ACC112 (cell line): ENCODE measurements at regions not wholly inside any gene's neighbourhood (a gene's known extent, or its start where the extent isn't known, plus 50 kb on each side); places are given as distances from the start of the nearest gene placed in this dataset.
"Not testable (repeated sequence)": the region's sequence is repeated elsewhere in the genome, so short reads cannot be mapped to it uniquely, and the experiment has no call there.

Experiments used
- H2AFZ ChIP-seq: fragments of 200-600 bp; sonication (generic); one replicate; pipeline ENCODE4 v1.6.0; 2017; ENCODE audit warnings: antibody characterized with exemption, low read length; ENCODE audit not compliant: unreplicated experiment
- H3K27ac ChIP-seq: fragments of 200-600 bp; sonication (generic); 2 replicates; pipeline ENCODE4 v1.5.1; 2014; ENCODE audit warnings: low read depth, mild to moderate bottlenecking, antibody characterized with exemption, low read length, moderate library complexity
- H3K27me3 ChIP-seq: fragments of 200-600 bp; sonication (generic); 2 replicates; pipeline ENCODE4 v1.6.1; 2014; ENCODE audit warnings: mild to moderate bottlenecking, antibody characterized with exemption, low read length, moderate library complexity, mixed read lengths; ENCODE audit not compliant: insufficient read depth
- H3K36me3 ChIP-seq: fragments of 200-600 bp; sonication (generic); 2 replicates; pipeline ENCODE4 v1.6.1; 2016; ENCODE audit warnings: mild to moderate bottlenecking, antibody characterized with exemption, low read length, moderate library complexity, mixed read lengths; ENCODE audit not compliant: insufficient read depth
- H3K4me1 ChIP-seq: fragments of 200-600 bp; sonication (generic); one replicate; pipeline ENCODE4 v1.6.1; 2016; ENCODE audit warnings: low read length, mixed read lengths; ENCODE audit not compliant: insufficient read depth, unreplicated experiment, control insufficient read depth
- H3K4me3 ChIP-seq: fragments of 200-600 bp; sonication (generic); 2 replicates; pipeline ENCODE4 v1.5.1; 2014; ENCODE audit warnings: mild to moderate bottlenecking, low read depth, low read length
- H3K79me2 ChIP-seq: fragments of 200-600 bp; sonication (generic); one replicate; pipeline ENCODE4 v1.6.0; 2016; ENCODE audit warnings: low read length; ENCODE audit not compliant: control insufficient read depth, unreplicated experiment, insufficient read depth

DNA sequence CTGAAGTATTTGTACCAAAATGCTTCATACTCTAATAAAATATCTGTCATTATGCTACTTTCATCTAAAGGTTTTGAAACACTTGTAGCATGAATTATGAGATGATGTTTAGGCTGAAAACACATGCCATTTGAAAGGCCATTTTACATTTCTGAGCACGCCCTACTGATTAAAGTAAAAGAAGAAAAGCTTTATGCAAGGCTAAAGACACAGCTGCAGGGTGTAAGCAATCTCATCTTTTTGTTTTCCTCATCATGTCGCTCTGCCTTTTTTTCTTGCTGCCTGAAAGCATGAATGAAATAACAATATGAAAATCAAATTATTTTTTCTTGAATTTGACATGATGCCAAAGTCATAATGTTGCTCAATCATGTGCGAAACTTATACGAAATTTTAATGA is 148.6 kb upstream of the ARG1 start:
- H3K4me3 ChIP-seq: no peak overlapping the region
- H3K4me1 ChIP-seq: no peaks in the 10 kb centered on the region
- 0 out of 2 replicates have a peak, but pooled peaks cover 6% of the 10 kb centered on the region for H3K27me3 ChIP-seq
- H3K79me2 ChIP-seq: no peaks in the 10 kb centered on the region
- H3K27ac ChIP-seq: no peak overlapping the region
- no peak overlapping the region for H2AFZ ChIP-seq
- H3K36me3 ChIP-seq: no peaks in the 10 kb centered on the region

DNA sequence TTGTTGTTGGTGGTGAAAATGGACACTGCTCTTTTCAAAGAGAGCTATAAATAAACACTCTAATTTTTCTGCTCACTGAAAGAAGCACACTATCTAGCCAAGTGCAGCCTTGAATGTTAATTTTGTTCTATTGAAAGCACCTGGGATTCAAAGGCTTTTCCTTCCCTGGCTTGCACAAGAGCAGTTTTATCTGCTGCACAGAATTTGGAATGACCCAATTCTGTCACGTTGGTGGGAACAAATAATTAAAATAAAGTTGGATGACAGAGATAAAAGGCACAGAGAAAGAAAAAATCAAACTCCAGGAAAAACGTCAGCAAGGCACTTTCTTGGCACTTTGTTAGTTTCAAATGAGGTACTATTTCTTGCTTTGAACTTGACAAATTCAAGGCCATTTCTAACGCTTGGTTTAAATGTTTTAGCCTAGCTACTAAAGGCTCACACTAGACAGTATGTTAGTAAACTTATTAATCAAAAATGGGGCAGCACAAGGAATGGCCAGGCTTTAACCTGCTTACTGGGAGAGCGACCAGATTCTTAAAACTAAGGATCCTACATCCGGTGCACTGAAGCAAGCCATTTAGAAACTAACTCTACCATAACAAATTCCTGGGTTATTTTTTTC is 145.5 kb upstream of the ARG1 start:
- H3K27ac ChIP-seq: no peak overlapping the region
- no peak overlapping the region for H2AFZ ChIP-seq
- no peaks in the 10 kb centered on the region for H3K4me1 ChIP-seq
- H3K27me3 ChIP-seq: peaks cover 3% of the 10 kb centered on the region; the same call in 1 of the 2 replicates
- no peak overlapping the region for H3K4me3 ChIP-seq
- H3K36me3 ChIP-seq: no peaks in the 10 kb centered on the region
- H3K79me2 ChIP-seq: no peaks in the 10 kb centered on the region

DNA sequence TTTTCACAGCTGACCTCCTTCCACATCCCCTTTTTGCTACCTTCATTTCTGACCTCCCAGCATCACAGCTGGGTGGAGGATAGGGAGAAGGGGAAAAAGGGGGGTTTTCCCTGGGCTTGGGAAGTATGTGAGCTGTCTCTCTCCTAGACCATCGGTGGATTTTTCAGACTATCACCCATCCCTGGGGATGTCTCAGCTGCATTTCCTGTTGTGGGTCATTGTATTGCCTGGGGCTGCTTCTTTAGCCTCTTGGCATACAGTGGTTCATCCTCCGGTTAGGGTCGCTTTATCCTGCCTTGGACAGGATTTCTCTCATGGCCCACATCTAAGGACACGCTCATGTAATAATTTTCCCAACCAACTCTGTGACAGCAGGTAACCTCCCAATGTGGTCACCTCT is 142.5 kb upstream of the ARG1 start:
- Histone ChIP-seq H3K27me3 (peaks cover 17% of the 10 kb centered on the region; the same call in 1 of the 2 replicates), H3K79me2 (no peaks in the 10 kb centered on the region), H3K4me1 (no peaks in the 10 kb centered on the region), H2AFZ (no peak overlapping the region), H3K4me3 (no peak overlapping the region), H3K36me3 (no peaks in the 10 kb centered on the region), H3K27ac (no peak overlapping the region)

DNA sequence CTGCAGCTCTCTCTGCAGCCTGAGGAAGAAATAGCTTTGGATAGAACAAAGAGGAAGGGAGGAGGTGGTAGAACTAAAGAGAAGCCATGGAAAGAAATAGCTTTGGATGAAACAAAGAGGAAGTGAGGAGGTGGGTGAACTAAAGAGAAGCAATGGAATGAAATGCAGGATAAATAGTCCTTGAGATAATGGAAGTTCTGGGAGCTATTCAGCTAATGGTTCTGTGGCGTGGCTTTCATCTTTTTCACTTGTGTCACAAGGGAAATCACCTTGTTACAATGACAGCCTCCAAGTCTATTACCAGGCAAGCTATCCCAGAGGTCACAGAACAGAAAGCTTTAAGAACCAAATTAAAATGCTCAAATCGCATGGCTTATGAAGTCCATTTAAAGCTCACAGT is 141.3 kb upstream of the ARG1 start:
- Histone ChIP-seq H3K27ac (no peak overlapping the region), H3K79me2 (no peaks in the 10 kb centered on the region), H2AFZ (no peak overlapping the region), H3K4me3 (no peak overlapping the region), H3K36me3 (no peaks in the 10 kb centered on the region), H3K27me3 (peaks cover 17% of the 10 kb centered on the region; the same call in 1 of the 2 replicates), H3K4me1 (no peaks in the 10 kb centered on the region)

DNA sequence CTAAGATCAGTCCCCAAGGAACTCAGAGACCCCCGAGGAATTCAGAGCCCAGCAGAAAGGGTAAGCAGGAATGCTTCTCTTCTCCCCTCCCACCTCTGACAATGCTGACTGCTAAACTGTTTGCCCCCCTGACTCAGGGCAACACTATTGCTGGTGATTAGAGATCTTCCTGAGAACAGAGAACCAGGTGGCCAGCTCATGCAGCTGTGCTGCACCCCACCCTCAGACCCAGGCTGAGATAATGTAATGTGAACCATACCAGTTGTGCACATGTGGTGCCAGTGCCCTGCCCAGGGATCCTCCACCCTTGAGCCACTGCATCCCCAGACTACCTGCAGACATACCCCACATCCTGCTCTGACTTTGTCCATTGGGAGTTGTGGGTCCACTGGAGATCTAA is 139.1 kb upstream of the ARG1 start:
- no peaks in the 10 kb centered on the region for H3K79me2 ChIP-seq
- peaks cover 25% of the 10 kb centered on the region for H3K27me3 ChIP-seq
- H3K4me1 ChIP-seq: no peaks in the 10 kb centered on the region
- H3K36me3 ChIP-seq: no peaks in the 10 kb centered on the region
- H2AFZ ChIP-seq: no peak overlapping the region
- H3K27ac ChIP-seq: no peak overlapping the region
- no peak overlapping the region for H3K4me3 ChIP-seq

DNA sequence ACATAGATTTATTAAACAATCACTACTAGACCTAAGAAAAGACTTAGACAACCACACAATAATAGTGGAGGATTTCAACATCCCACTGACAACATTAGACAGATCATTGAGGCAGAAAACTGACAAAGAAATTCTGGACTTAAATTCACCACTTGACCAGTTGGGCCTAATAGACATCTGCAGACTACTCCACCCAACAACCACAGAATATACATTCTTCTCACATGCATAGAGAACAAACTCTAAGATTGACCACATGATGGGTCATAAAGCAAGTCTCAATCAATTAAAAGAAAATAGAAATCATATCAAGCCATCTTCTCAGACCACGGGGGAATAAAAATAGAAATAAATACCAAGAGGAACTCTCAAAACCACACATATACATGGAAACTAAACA is 136.7 kb upstream of the ARG1 start:
- no peaks in the 10 kb centered on the region for H3K36me3 ChIP-seq
- no peak overlapping the region for H2AFZ ChIP-seq
- no peak overlapping the region for H3K4me3 ChIP-seq
- H3K4me1 ChIP-seq: no peaks in the 10 kb centered on the region
- peaks cover 22% of the 10 kb centered on the region for H3K27me3 ChIP-seq
- no peaks in the 10 kb centered on the region for H3K79me2 ChIP-seq
- no peak overlapping the region for H3K27ac ChIP-seq

DNA sequence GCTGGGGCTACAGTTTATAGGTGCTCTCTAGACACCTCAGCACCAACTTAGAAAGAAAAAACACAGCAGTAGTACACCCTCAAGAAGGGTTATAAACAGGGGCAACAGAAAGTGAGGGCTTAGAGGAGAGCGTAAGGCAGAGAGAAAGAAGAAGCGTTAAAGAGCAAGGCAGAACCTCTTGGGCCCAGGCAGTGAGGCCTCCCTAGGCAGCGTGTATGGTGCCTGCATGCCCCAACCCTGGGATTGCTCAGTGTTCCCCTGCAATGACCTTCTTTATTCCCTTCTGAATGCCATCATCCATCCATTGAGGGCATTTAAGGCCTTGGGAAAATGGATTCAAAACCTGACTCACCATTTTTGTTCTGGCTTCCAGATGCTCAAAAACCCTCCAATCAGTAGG is 130.0 kb upstream of the ARG1 start:
- Histone ChIP-seq H3K4me1 (no peaks in the 10 kb centered on the region), H3K79me2 (no peaks in the 10 kb centered on the region), H3K27me3 (no peaks in the 10 kb centered on the region; the same call in 1 of the 2 replicates), H3K4me3 (no peak overlapping the region), H3K27ac (no peak overlapping the region), H3K36me3 (no peaks in the 10 kb centered on the region), H2AFZ (no peak overlapping the region)

DNA sequence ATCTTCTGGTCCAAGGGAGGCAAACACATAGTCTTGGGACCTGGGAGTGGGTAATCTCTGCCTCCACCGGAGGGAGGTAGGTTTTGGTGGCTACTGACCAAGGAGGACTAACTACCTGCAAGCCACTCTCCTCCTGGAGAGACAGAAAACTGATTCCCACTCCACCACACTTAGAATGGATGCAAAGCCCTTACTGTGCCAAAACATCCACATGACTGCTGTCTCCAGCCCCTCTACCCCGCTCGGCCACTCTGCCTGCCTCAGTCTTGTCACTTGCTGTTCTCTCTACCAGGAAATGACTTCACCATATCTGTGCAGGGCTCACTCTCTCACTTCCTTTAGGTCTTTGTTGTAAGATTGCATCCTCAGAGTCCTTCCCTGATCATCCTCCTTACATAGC is 129.5 kb upstream of the ARG1 start:
- no peak overlapping the region for H3K27ac ChIP-seq
- H3K27me3 ChIP-seq: no peaks in the 10 kb centered on the region
- no peak overlapping the region for H3K4me3 ChIP-seq
- no peak overlapping the region for H2AFZ ChIP-seq
- H3K36me3 ChIP-seq: no peaks in the 10 kb centered on the region
- H3K79me2 ChIP-seq: no peaks in the 10 kb centered on the region
- H3K4me1 ChIP-seq: no peaks in the 10 kb centered on the region

DNA sequence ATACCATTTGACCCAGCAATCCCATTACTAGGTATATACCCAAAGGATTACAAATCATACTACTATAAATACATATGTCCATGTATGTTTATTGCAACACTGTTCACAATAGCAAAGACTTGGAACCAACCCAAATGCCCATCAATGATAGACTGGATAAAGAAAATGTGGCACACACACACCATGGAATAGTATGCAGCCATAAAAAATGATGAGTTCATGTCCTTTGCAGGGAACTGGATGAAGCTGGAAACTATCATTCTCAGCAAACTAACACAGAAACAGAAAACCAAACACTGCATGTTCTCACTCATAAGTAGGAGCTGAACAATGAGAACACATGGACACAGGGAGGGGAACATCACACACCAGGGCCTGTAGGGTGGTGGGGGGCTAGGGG is 127.7 kb upstream of the ARG1 start:
- not testable (repeated sequence) for H3K4me3 ChIP-seq, H3K27ac ChIP-seq, H2AFZ ChIP-seq, H3K4me1 ChIP-seq, H3K36me3 ChIP-seq, H3K27me3 ChIP-seq, H3K79me2 ChIP-seq

DNA sequence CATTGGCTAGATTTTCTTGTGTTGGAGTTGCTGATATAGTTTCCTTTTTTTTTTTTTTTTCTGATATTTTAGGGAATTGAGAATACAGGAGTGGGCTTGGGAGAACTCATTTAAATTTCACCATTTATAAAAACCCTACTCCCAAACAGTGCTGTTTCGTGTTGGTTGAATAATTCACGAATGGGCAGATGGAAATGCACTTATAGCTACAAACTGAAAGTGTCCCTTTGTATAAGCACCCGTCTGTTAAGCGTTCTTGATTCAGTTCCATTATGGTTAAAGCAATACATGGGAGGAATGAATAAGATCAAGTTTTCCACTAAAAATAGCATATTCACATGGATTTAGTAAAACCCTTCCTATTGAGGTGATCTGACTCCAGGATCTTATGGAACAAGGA is 122.2 kb upstream of the ARG1 start:
- Histone ChIP-seq H3K27ac (no peak overlapping the region), H2AFZ (no peak overlapping the region), H3K79me2 (no peaks in the 10 kb centered on the region), H3K36me3 (no peaks in the 10 kb centered on the region), H3K4me1 (no peaks in the 10 kb centered on the region), H3K4me3 (no peak overlapping the region), H3K27me3 (no peaks in the 10 kb centered on the region)

DNA sequence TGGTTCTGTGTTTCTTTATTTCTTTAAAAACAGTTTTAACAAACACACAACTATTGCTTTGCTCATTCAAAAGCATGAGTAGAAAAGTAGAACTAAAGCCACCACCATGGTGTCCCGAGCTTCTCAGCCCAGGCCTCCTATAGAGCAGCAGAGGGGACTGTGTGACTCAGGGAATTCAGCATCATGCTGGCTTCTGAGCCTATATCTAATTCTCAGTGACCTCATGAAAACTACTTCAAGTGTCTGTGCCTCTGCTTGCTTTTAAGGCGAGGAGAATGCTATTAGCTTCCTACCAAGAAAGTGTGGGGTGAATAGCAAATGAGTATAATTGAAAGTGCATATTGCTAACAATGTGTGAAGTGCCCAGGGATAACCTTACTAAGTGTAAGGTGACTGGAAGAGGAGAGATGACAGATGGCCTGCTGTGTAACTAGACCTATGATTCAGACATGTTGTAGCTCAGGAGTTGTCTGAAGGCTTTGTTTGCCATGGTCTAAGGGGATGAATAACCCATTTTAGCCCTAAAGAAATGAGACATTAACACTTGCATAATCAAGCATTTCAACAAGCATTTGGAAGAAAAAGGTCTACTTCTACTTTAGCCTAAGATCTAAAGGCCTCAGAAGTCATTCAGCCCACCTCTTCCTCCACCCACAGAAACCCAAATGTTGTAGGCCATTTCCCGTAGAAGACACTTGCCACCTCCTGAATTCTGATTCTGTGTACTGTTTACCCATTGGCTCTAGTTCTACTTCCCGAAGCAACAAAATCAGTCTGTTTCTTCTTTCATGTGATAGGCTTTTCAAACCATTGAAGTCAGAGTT is 121.5 kb upstream of the ARG1 start:
- no peaks in the 10 kb centered on the region for H3K4me1 ChIP-seq

More for the DNA sequence above, 121.5 kb upstream of the ARG1 start:
- Histone ChIP-seq H3K27me3 (no peaks in the 10 kb centered on the region), H2AFZ (no peak overlapping the region), H3K79me2 (no peaks in the 10 kb centered on the region), H3K36me3 (no peaks in the 10 kb centered on the region), H3K4me3 (no peak overlapping the region), H3K27ac (no peak overlapping the region)
